Body of pancreas (tissue), 4 donors: ENCODE measurements at regions not wholly inside any gene's neighbourhood (a gene's known extent, or its start where the extent isn't known, plus 50 kb on each side); places are given as distances from the start of the nearest gene placed in this dataset.

ENCODE experiments used
- ATAC-seq: fragments of 150-250 bp; one replicate; pipeline ENCODE4 v1.9.1; 2016
- DNase-seq, 4 donors: peaks; one replicate each; pipeline ENCODE4 v3.0.0-alpha.2; 2019
- H3K27ac ChIP-seq, 4 donors: fragments of 200-600 bp; sonication (generic); 1 replicate in 3 of 4; 2 replicates in 1 of 4; pipeline versions ENCODE4 v1.5.1 to v1.6.1; 2016 to 2019; ENCODE audit warnings: mild to moderate bottlenecking in 1 of 4, mixed read lengths in 1 of 4, moderate library complexity in 1 of 4
- H3K27me3 ChIP-seq, 2 donors: fragments of 200-600 bp; sonication (generic); one replicate each; pipeline ENCODE4 v1.6.0; 2016; ENCODE audit warnings: mild to moderate bottlenecking in 1 of 2
- H3K36me3 ChIP-seq, 2 donors: fragments of 200-600 bp; sonication (generic); replicated peaks in 1 of 2; 2 replicates each; pipeline ENCODE4 v1.5.1; 2016; ENCODE audit warnings: low read depth in 2 of 2; ENCODE audit not compliant: insufficient read depth in 1 of 2
- H3K4me1 ChIP-seq: fragments of 200-600 bp; sonication (generic); one replicate; pipeline ENCODE4 v1.6.0; 2016
- H3K4me3 ChIP-seq, 2 donors: fragments of 200-600 bp; sonication (generic); 1 replicate in 1 of 2; 2 replicates in 1 of 2; pipeline ENCODE4 v1.5.1; 2016 to 2019
- H3K9me3 ChIP-seq, 3 donors: fragments of 200-600 bp; sonication (generic); 1 replicate in 2 of 3; 2 replicates in 1 of 3; pipeline ENCODE4 v1.5.1; 2016
- POLR2A ChIP-seq, 3 donors: fragments of 450-650 bp; IDR thresholded peaks; one replicate each; pipeline ENCODE4 v1.6.1; 2016; ENCODE audit warnings: antibody characterized with exemption in 3 of 3, mild to moderate bottlenecking in 2 of 3
- WGBS, 2 donors: methylation state at CpG; one replicate each; pipeline ENCODE4 v1.1.5; 2017; 5-methylcytosine and 5-hydroxymethylcytosine counted together
- intact Hi-C: fragments of 100-400 bp; cut with DNase I; formaldehyde crosslinking; loops from one replicate; pipeline ENCODE4 v1.15.1; 2023
- TF ChIP-seq, protein P1 (sequence below), 7 experiments: fragments of 450-650 bp in 4 of 7; fragments of 200-600 bp in 3 of 7; sonication (generic) in 3 of 7; IDR thresholded peaks; one replicate each; pipeline ENCODE4 v1.5.1; 2016 to 2019; ENCODE audit warnings: antibody characterized with exemption in 7 of 7

DNA sequence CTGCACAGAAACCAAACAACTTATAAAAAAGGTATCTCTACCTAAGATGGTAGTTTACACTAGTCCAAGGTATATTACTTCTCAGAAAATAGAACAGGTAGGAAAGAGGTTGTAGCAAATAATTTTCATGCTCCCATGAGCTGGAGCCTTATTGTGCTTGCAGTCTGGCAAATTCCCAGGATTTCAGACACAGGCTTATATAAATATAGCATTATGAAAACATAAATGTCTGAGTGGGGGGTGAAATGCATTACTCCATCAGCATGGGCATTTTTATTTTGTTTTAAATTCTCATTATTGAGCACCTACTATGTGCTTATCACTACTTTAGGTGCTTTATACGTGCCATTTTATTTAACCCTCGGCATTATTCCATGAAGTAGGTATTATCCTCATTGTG, 83.0 kb upstream of the PHYHIPL start:
- Histone ChIP-seq H3K27ac (no peak overlapping the region), H3K36me3 (no peaks in the 10 kb centered on the region), H3K27me3 (no peaks in the 10 kb centered on the region), H3K9me3 (no peaks in the 10 kb centered on the region), H3K4me3 (no peak overlapping the region), H3K4me1 (no peaks in the 10 kb centered on the region)
- ATAC-seq (no peak), DNase-seq (peak in 1 of 4 donors; percentile 14)
- WGBS, 2 donors: 72 to 80% methylated on average over 2 of the region's 2 CpGs
- intact Hi-C loops: no loop called here
- TF ChIP-seq, protein P1, sequence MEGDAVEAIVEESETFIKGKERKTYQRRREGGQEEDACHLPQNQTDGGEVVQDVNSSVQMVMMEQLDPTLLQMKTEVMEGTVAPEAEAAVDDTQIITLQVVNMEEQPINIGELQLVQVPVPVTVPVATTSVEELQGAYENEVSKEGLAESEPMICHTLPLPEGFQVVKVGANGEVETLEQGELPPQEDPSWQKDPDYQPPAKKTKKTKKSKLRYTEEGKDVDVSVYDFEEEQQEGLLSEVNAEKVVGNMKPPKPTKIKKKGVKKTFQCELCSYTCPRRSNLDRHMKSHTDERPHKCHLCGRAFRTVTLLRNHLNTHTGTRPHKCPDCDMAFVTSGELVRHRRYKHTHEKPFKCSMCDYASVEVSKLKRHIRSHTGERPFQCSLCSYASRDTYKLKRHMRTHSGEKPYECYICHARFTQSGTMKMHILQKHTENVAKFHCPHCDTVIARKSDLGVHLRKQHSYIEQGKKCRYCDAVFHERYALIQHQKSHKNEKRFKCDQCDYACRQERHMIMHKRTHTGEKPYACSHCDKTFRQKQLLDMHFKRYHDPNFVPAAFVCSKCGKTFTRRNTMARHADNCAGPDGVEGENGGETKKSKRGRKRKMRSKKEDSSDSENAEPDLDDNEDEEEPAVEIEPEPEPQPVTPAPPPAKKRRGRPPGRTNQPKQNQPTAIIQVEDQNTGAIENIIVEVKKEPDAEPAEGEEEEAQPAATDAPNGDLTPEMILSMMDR (IDR thresholded peaks at IDR 0.05): no peak
- TF ChIP-seq POLR2A (IDR thresholded peaks at IDR 0.05): no peak

DNA sequence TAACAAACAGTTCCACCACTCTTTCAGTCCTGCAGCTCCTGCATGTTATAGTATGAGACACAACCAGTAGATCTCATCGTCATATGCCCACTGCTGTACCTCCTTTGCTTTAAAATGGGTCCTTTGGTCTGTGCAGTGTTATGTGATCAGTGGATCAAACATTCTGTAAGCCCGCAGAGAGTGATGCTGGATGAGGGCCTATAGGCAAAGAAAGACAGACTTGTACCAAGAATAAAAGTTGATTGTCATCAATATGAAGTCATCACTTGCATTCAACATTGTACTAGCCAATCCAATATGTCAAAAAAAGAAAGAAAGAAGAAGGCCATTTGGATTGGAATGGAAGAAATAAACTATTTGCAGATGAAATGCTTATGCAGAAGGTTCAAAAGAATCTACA, 79.8 kb upstream of the PHYHIPL start:
- Histone ChIP-seq H3K4me1 (peaks cover 9% of the 10 kb centered on the region), H3K27ac (no peak overlapping the region), H3K9me3 (no peaks in the 10 kb centered on the region), H3K27me3 (no peaks in the 10 kb centered on the region), H3K4me3 (no peak overlapping the region), H3K36me3 (no peaks in the 10 kb centered on the region)
- 91 to 93% methylated on average over 2 of the region's 2 CpGs for WGBS, 2 donors
- intact Hi-C loops: no loop called here
- no peak for TF ChIP-seq POLR2A (IDR thresholded peaks at IDR 0.05)
- TF ChIP-seq, protein P1 (IDR thresholded peaks at IDR 0.05): no peak
- DNase-seq (no peak), ATAC-seq (no peak)

DNA sequence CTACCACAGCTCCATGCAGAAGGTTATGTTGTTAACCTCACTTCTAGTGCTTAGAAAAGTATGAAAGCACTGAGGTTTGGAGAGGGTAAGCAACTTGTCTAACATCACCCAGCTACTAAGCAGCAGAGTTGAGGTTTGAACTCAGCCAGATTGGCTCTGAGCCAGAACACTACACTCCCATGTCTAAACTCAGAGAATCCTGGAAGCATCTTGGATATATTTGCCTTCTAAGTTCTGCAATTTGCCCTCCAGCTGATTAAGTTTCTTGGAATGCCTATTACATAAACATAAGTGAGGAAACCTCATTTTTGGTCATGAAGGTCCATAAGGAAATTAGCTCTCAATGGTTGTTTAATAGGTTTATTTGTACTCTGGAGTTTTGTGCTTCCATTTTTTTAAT, 78.1 kb upstream of the PHYHIPL start:
- Histone ChIP-seq H3K27ac (no peak overlapping the region), H3K9me3 (no peaks in the 10 kb centered on the region), H3K36me3 (no peaks in the 10 kb centered on the region), H3K27me3 (no peaks in the 10 kb centered on the region), H3K4me1 (peaks cover 9% of the 10 kb centered on the region), H3K4me3 (no peak overlapping the region)
- ATAC-seq: no peak
- peak in 2 of 4 donors; percentile 29 for DNase-seq
- TF ChIP-seq, protein P1 (IDR thresholded peaks at IDR 0.05): no peak
- no peak for TF ChIP-seq POLR2A (IDR thresholded peaks at IDR 0.05)
- intact Hi-C loops: no loop called here

DNA sequence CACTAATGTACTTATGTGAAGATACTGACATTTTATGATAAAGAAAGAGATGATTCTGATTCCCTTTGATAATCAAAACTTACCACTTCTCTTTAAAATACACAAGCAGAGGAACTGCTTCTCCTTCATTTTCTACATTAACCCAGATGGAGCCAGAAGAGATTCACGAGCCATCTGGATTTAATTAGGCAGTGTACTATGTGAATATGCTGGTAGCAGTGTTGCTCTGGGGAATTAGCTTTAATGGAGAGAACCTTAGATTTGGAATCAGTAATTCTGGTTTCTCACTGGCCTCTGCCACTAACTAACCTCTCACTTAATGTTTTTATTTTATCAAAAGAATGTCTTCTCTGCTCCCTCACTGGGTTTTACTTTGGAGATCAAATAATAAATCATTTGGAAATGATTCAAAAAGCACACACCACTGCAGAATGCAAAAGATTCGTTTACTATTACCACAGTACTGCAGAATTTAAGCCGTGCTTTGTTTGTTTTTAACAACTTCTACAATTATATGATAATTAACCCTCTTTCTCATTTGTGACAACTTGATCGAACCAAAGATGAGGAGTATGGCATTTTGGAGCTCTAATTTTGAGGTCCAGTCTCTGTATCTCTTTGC, 77.5 kb upstream of the PHYHIPL start:
- H3K9me3 ChIP-seq: no peaks in the 10 kb centered on the region
- H3K36me3 ChIP-seq: no peaks in the 10 kb centered on the region
- 37 to 43% methylated on average over 4 of the region's 4 CpGs for WGBS, 2 donors
- no peak for ATAC-seq
- no peak for DNase-seq
- no peaks in the 10 kb centered on the region for H3K27me3 ChIP-seq
- H3K27ac ChIP-seq: no peak overlapping the region
- peaks cover 9% of the 10 kb centered on the region for H3K4me1 ChIP-seq
- TF ChIP-seq, protein P1 (IDR thresholded peaks at IDR 0.05): no peak
- TF ChIP-seq POLR2A (IDR thresholded peaks at IDR 0.05): no peak
- no peak overlapping the region for H3K4me3 ChIP-seq
- intact Hi-C loops: no loop called here

DNA sequence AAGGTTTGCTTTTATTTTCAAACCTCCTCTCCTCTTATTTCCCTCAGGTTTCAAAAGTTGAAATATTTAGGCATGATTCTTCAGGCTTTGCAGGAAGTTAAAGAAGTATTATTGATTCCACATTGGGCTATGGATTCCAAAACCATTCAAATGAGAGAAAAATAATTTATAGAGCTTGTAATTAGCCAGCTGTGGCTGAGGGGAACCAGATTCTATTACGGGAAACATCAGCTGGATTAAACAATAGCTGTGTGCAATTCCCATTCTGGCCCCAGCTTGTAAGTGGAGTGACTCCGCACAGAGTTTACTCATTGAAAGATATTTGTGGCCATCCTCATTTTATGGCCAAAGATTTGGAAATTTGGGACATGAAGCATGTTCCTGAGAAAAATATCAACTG, 77.0 kb upstream of the PHYHIPL start:
- DNase-seq: no peak
- Histone ChIP-seq H3K27me3 (no peaks in the 10 kb centered on the region), H3K27ac (no peak overlapping the region), H3K9me3 (no peaks in the 10 kb centered on the region), H3K4me3 (no peak overlapping the region), H3K36me3 (no peaks in the 10 kb centered on the region), H3K4me1 (peaks cover 9% of the 10 kb centered on the region)
- WGBS, 2 donors: 59 to 72% methylated on average over 2 of the region's 2 CpGs
- no peak for ATAC-seq
- intact Hi-C loops: no loop called here
- no peak for TF ChIP-seq POLR2A (IDR thresholded peaks at IDR 0.05)
- TF ChIP-seq, protein P1 (IDR thresholded peaks at IDR 0.05): no peak
